Frontal cortex (tissue), 3 donors: ENCODE measurements at regions not wholly inside any gene's neighbourhood (a gene's known extent, or its start where the extent isn't known, plus 50 kb on each side); places are given as distances from the start of the nearest gene placed in this dataset.

Experiments used
- DNase-seq, 2 donors: peaks; one replicate each; pipeline ENCODE4 v3.0.0; 2012; ENCODE audit warnings: low spot score in 2 of 2
- FAIRE-seq: peaks from 2 replicates; lab custom pipeline; 2012; peaks lifted over from hg19 to GRCh38; lab: Jason Lieb, UNC
- donor health status: control.
- donor health status: control.
- donor health status: control.

DNA sequence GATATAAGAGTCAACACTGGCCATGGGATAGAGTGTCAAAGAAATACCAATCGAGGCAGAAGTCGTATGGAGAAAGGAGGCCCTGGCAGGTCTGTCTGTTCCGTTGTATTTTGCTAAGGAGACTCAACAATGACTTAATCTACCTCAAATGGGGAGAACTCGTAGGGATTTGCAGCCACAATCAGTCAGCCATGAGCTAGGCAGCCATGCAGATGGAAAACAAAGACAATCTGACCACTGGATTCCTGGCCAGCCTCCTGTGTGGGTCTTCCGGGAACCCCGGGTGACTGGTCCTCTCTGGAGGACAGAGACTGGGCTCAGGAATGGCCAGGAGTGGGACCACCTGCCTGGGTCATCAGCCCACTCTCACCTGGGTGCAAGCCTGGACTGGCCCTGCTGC is 167.8 kb downstream of the ETS2 start:
- DNase-seq (no peak), FAIRE-seq (no peak)

DNA sequence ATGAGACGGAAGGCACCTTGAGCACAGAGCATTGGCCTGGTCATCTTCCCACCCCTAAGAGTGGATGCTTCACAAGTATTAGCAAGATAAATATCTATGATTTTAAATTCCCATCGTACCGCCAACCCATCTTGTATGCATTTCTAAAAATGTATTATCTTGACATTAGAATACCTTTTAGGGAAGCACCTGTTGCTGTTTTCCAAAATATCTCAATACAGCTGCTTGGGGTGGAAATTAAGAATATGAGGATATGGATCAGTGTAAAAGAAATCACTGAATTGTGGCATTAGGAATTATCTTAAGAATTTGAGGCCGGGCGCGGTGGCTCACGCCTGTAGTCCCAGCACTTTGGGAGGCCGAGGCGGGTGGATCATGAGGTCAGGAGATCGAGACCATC is 166.3 kb downstream of the ETS2 start:
- no peak for DNase-seq
- no peak for FAIRE-seq

DNA sequence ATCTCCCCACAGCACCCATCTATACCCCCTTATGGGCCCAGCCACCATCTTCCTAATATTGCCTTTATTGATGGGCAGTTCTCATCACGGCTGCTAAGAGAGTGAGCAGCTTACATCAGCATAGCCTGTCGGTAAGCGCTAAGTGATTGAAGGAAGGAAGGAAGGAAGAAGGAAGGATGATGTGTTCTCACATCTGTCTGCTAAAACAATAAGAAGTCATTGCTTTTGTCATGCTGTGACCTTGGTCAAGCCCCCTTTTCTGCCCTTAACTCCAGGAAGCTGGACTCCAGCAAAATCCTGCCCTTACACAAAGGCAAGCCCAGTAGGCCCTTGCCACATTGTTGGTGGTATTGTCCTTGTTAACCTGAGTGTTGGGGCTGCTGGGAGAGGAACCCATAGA is 165.0 kb downstream of the ETS2 start:
- DNase-seq, result no peak
- FAIRE-seq, result no peak

DNA sequence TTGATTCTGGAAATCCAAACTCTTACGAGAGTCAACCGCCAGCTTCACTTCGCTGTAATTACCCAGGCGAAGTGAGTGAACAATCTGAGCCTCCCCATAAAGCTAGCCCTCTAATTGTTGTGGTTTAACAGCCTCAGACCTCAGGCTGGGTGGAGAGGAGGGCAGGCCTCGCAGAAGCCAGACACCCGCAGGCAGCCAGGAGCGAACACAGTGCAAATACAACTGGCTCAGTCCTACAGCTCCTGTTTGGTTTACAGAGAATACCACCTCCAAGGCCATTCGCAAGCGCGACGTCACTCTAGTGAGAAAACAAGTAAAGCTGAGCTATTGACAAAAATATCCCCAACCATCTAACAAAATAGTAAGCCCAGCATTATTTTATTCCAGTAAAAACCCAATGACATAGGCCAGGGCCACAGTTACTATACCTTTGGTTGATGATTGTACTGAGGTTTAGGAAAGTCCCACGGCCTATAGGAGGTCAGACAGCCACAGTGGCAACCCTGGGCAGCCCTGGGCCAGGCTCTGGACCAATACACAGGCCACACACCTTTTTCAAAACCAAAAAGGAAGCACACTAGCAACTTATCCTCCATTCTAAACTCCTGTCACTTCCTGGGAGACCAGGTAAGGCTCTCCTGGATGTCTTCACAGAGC is 163.3 kb downstream of the ETS2 start:
- DNase-seq, result no peak

DNA sequence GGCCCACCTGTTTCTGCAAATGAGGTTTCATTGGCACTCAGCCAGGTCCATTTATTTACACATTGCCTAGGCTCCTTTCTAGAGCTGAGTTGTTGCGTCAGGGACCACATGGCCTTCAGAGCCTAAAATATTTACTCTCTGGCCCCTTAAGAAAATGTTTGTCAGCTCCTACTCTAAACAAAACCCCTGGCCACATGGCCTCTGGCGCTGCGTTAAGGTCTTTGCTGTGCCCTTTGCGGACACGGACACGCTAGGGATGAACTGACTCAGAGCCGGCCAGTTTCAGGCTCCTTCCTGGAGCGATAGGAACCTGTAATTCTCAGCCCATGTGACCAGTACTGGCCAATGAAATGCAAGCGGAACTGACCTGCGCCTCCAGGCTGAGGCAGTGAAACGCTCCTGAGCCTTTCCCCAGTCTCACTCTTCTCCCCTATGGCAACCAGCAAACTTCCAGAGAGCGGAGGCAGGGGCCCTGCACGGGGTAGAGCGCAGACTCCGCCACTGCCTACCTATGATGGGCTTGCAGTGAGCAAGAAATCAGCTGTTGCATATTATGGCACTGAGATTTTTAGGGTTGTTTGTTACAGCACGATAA is 160.3 kb downstream of the ETS2 start:
- no peak for FAIRE-seq
- no peak for DNase-seq

More for the DNA sequence above, 163.3 kb downstream of the ETS2 start:
- no peak for FAIRE-seq

DNA sequence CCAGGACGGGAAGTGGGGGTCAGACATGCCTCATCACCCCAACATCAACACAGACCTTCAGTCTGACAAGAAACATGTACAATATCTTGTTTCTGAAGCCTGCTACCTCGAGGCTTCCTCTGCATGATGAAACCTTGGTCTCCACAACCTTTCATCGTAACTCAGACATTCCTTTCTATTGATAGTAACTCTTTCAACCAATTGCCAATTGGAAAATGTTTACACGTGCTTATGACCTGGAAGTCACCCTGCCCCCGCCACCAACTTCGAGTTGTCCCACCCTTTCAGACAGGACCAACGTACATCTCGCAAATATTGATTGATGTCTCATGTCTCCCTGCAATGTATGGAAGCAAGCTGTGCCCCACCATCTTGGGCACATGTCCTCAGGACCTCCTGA is 159.5 kb downstream of the ETS2 start:
- DNase-seq (no peak), FAIRE-seq (no peak)

DNA sequence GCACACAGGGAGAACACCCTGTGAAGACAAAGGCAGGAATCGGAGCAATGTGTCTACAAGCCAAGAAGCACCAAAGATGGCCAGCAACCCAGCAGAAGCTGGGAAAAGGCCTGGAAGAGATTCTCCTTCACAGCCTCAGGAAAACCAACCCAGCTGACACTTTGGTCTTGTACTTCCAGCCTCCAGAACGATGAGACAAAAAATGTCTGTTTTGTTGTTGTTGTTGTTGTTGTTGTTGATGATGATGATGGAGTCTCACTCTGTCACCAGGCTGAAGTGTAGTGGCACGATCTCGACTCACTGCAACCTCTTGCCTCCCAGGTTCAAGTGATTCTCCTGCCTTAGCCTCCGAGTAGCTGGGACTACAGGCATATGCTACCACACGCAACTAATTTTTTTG is 157.3 kb downstream of the ETS2 start:
- DNase-seq (no peak), FAIRE-seq (no peak)

DNA sequence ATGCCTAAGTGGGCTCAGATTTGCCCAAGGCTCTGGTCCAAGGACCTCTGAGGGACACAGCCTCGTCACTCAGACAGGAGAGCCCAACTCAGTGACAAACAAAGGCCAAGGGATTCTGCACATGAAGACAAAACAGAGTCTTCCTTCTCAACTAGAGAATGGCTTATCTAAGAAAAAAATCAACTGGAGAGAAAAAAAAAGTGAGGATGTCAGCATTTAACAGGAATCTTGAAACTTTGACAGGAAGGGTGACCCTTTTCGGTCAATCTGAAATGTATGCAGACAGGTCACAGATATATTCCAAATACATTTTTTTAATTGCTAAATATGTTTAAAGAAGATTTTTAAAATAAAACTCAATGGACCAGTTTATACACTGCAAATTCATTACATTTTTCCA is 154.5 kb downstream of the ETS2 start:
- DNase-seq (no peak), FAIRE-seq (no peak)

DNA sequence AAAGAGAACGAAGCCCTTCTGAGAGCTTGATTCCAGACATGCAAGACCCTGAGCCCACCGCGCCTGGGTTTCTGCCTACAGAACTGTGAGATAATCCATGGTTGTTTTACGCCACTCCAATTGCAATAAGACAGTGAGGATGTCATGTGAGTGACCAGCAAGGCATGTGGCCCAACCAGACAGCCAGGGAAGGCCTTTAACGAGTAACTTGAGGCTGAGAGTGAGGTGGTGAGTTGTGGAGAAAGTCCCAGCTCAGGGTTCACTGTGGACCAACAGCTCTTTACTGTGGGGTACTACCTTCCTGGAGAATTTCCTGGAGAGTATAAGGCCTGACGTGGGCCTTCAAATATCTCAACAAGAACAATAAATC is 153.9 kb downstream of the ETS2 start:
- FAIRE-seq, result no peak
- no peak for DNase-seq

DNA sequence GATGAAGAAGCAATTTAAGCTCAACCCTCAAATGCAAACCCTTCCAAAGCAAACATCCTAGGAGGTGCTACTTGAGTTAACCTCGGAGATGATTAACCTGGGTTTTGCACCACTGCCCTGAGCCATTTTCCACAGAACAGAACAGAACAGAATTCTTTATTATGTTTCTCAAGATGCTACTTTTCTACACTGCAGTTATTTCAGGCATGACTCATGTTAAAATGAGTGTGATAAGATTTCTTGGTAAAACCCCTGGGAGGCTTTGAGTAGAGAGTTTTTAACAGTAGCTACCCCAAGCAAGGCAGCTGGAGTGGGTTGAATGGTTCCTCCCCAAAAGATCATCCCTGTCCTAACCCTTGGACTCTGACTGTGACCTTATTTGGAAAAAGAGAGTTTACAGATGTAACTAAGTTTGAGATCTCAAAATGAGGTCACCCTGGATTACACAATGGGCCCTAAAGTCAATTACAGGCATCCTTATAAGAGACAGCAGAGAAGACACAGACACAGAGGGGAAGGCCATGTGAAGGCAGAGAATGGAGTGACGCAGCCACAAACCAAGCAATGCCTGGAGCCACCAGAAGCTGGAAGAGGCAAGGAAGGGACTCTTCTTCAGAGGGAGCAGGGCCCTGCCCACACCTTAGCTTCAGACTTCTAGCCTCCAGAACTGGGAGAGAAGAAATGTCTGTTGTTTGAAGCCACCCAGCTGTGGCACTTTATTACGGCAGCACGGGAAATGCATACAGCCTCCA is 153.4 kb downstream of the ETS2 start:
- FAIRE-seq (no peak), DNase-seq (no peak)

DNA sequence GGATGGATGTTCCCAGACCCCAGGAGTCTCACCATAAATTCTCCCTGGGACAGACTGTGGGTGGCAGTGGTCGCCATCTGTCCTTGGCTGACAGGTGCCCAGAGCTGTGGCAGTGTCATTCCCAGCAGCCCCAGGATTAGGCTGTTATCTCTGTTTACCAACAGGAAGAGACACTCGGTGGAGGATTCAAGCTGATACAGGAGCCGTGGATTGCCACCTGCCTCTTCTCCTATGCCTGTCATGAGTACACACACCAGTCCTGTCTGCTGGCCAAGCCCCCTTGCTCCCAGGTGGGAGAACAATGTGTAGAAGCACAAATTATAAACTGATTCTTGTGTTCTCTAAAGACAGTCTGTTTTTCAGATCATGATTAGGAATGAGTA is 152.6 kb downstream of the ETS2 start:
- no peak for DNase-seq

DNA sequence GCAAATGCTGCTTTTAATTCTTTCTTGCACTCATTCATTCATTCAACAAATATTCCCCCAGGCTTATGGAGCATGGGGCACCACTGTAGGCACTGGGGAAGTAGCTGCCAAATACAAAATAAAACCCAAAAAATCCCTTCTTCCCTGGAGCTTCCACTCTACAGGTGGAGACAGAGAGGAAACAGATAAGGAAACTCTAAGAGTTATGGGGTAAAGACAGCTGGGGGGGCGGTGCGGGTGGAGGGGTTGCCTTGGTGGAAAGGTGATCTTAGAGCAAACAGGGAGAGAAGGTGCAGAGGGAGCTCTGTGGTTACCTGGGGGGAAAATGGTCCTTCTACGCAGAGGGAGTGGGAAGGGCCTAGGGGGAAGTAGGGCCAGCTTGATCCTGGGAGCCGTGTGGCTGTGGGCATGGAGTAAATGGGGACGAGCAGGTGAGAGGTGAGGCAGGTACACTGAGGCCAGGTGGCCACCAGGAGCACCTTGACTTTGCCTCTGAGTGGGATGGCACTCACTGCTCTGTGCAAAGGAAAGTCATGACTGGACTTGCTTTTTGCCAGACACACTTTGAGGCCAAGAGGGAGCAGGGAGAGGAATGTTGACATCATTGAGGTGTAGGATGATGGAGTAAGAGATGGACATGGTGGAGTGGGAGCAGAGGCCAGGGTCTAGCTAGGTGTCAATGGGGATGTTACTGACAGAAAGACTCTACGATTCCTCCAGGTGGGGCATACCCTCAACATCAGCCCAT is 152.0 kb downstream of the ETS2 start:
- FAIRE-seq, result no peak
- no peak for DNase-seq

More for the DNA sequence above, 152.6 kb downstream of the ETS2 start:
- no peak for FAIRE-seq

DNA sequence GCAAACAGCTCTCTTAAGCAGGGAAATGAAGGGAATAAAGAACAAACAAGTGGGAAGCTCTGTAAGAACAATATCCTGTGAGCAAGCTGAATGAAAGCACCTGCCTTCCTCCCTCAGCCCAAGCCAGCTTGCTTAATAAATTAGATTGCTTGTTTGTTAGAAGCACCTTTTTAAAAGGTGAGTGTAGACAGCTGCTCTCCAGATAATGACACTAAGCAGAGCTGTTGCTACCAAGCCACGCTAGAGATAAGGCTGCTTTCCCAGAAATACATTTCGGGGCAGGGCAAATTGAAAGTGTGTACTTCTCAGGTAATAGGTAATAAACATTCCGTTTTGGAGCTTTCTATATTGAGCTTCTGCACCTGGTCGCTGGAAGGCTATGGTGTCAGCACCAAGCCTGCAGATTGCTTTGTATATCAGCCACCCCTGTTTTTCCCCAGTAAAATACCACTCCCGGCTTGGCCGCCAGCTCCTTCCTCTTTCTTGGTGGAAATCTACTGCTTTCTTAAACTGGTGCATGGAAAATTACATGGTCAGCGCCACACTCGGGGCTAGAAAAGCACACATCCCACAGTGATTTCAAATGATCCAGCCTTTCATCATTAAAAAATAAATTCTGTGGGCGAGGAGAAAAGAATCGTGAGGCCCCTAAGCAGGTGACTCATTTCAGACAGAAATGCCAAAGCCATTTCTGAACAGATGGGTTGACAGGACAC is 151.3 kb downstream of the ETS2 start:
- FAIRE-seq (no peak), DNase-seq (no peak)

DNA sequence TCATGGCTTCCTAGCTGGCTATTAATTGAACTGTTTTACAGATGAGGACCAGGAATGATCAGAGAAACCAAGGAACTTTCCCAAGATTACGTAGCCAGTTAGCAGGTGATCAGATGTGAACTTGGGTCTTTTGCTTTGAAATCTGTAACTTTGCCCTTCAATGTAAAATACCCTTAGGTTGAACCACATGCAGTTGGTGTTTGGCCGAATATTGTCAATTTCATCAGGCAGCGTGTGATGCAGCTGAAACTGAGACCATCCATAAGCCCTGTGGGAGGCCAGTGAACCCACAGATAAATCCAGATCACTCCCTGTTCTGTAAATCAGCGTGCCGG is 150.8 kb downstream of the ETS2 start:
- no peak for FAIRE-seq
- DNase-seq, result no peak

DNA sequence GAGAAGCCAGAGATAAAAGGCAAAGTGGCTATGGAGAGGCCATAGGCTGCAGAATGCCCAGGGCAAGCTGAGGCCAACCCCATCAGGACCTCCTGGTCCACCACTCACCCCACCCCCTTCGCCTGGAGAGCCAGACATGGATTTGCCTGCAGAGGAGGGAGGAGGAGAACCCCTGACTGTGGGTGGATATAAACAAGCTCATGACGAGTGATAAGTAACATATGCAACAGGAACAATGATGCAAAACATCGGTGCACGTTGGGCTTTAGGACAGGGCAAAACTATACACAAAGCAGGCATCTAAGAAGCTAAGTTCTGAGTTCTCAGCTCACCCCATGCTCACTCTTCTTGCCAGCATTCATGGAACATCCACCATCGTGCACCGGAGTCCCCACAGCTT is 150.3 kb downstream of the ETS2 start:
- DNase-seq (no peak), FAIRE-seq (no peak)

DNA sequence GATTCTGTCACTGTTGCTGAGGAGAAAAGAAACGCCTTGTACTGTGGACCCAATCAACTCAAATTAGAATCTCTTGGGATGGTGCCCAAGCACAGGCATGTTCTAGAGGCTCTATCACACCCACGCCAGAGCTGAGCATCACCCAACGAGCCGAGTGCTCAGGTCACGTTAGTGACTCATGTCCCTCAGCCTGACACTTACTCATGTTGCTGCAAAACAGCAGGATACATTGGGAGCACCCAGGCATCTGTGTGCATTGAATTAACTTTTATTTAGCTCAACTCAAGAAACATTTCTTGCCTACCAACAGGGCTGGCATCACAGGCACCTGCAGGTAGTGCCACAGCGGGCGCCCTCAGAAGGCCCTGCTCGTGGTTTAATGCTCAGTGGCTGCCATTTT is 149.8 kb downstream of the ETS2 start:
- no peak for FAIRE-seq
- DNase-seq, result no peak

DNA sequence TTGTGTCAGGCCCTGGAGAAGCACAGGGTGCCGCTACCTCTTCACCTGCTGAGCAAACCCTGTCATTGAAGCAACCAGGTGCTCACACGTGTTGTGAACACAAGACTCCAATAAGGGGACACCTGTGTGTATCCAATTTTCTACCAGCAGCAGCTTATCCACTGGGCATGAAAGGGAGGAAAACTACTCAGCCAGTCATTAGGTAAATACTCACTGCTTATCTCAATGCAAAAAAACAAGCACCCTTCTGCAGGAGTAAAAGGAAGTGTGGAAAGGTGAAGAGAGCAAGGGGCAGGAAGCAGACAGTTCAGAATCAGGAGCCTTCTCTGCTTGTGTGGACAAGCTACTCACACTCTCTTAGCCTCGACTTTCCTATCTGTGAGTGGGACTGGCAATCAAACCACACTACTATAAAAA is 148.9 kb downstream of the ETS2 start:
- FAIRE-seq, result no peak
- DNase-seq, result no peak

DNA sequence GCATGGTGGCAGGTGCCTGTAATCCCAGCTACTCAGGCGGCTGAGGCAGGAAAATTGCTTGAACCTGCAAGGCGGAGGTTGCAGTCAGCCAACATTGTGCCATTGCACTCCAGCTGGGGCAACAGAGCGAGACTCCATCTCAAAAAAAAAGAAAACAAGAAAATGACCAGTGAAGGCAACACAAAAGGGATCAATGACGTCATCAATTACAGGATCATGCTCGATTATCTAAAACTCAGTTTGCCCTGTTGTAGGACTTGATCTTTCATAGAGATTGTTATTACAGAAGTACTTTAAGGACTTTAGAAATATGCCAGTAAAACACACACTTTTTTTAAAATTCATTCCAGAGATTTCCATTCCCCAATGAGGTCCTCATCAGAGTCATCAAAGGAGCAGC is 147.8 kb downstream of the ETS2 start:
- no peak for FAIRE-seq

DNA sequence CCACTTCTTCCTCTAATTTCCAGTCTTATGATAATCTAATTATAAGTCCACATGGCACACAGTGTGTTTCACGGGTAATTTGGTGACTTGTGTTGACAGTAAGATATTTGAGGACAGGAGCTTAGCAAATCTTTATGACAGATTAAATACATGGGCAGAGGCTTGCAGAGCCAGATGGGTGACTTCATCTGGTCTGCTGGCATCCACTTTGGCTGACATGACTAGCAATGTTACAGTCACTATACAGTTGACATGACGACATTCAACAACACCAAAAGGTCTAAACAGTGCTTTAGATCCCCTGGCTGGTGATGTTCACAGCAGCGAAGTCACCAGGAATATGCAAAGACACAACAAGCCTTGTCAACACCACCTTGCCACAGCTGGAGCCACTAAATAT is 147.2 kb downstream of the ETS2 start:
- no peak for FAIRE-seq
- no peak for DNase-seq

More for the DNA sequence above, 147.8 kb downstream of the ETS2 start:
- DNase-seq, result no peak

DNA sequence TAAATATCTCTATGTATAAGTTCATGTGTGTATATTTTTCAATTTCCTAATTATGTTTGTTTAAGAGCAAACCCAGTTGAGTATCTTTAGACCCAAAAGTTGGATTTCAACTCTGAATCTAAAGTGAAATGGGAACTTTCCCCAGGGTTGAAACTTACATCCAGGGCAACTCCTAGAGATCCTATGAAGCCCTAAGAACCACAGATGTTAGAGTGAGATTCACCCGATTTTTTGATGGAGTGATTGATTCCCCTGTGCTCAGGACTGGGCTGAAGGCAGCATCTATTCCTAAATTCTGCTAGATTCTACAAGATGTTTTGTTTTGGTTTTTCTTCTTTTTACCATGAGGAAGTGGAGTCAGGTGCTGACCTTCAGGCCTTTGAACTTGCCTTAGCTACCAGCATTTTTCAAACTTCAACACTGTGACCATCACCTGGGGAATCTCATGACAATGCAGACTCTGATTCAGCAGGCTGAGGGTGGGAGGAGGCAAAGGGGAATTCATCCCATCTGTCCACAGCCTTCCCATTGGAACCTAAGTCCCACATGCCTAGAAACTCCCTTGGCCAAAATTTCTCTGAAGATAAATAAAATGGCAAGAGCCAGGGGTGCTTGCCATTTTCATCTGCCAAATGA is 145.5 kb downstream of the ETS2 start:
- FAIRE-seq, result no peak
- DNase-seq, result no peak
